PC-9 (cell line): ENCODE measurements at regions not wholly inside any gene's neighbourhood (a gene's known extent, or its start where the extent isn't known, plus 50 kb on each side); places are given as distances from the start of the nearest gene placed in this dataset.

Experiments used
- CTCF ChIP-seq: fragments of 200-600 bp; sonication (generic); conservative IDR thresholded peaks from 2 replicates; pipeline ENCODE4 v1.6.1; 2017; ENCODE audit warnings: mixed run types, antibody characterized with exemption, mild to moderate bottlenecking, moderate library complexity
- EZH2 ChIP-seq: fragments of 200-600 bp; sonication (generic); IDR thresholded peaks from 2 replicates; pipeline ENCODE4 v1.8.0; 2017; ENCODE audit warnings: antibody characterized with exemption, low read depth

DNA sequence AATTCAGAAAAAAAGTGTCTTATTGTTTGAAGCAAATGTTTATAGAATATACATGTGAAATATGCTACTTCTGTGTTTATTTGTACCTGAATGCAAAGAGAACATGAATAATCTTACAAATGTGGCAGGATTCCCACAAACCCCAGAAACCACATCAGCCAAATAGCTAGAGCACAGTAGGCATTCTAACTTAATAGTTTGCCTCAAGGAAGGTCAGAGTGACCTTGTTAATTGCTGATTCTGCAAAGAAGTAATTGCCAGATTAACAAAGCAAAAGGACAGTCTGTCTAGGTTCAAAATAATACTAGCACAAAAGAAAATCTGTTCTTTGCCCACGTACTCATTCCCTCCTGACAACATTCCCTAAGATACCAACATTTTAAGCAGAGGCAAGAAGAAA, 604.0 kb downstream of the PYDC2 start:
- TF ChIP-seq CTCF (no peak), EZH2 (no peak)
